ENCODE measurements at regions not wholly inside any gene's neighbourhood (a gene's known extent, or its start where the extent isn't known, plus 50 kb on each side); places are given as distances from the start of the nearest gene placed in this dataset.
"Not testable (repeated sequence)": the region's sequence is repeated elsewhere in the genome, so short reads cannot be mapped to it uniquely, and the experiment has no call there.

DNA sequence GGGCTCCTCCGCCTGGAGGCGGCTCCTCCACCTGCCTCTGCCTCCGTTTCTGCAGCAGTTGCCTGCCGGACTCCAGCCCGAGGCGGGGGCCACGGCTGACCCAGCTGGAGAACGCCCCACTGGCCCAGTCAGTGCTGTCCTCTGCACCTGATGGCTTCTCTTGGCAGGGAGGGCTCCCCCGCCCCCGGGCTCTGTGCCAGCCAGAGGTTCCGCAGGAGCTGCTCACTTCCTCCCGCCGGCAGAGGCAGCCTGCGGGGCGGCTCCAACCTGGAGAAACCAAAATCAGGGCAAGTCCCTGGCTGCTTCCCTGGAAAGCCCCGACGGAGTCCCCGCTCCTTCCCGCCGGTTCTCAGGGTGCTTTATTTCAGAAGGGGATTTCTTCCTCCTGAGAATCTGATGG, 5432.6 kb upstream of the TPTE start:
- not testable (repeated sequence) for TF ChIP-seq POLR2AphosphoS5, TAF1, POLR2A, POU2F2 (IDR thresholded peaks at IDR 0.05; ENCODE audit: low read depth, low read length)

Measured in GM12891 (cell line).